ENCODE measurements at regions not wholly inside any gene's neighbourhood (a gene's known extent, or its start where the extent isn't known, plus 50 kb on each side); places are given as distances from the start of the nearest gene placed in this dataset.
"Not testable (repeated sequence)": the region's sequence is repeated elsewhere in the genome, so short reads cannot be mapped to it uniquely, and the experiment has no call there.

DNA sequence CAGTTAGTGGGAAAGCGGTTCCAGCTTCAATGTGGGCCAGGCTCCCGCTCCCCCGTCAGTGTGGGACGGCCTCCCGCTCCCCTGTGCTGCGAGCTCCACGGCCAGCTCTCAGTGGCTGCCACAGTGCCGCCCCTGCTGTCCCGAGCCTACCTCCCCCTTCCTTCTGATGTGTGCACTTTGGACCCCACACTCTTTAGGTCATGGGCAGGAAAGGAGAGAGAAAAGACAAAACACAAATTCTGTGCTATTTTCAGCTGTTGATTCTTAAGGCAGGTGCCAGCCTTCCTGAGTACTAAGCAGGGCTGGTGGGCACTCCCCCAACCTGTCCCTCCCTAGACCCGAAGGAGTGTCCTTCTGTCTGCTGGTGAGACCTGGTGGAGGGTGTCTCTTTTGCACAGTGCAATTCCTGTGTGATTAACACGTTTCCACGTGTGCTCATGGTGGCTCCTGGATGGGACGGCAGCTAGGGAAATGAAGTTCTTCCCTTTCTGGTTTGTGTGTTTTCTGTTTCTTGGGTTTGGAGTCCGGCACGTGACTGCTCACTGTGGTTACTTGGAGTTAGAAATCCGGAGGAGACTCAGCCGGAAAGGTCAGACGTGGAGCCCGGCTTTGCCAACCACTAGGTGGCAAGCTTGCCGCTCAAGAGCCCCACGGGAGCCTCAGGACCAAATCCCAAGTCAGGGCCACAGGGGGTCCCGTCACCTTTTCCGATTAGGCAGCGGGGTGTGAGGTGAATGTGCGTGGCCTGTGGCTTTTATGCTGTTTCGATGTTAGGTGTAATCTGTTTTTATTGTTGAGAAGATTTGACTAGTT lies 130.3 kb downstream of the LAT start:
- TF ChIP-seq POLR2A (IDR thresholded peaks at IDR 0.05), result not testable (repeated sequence)
- TF ChIP-seq, protein P1, sequence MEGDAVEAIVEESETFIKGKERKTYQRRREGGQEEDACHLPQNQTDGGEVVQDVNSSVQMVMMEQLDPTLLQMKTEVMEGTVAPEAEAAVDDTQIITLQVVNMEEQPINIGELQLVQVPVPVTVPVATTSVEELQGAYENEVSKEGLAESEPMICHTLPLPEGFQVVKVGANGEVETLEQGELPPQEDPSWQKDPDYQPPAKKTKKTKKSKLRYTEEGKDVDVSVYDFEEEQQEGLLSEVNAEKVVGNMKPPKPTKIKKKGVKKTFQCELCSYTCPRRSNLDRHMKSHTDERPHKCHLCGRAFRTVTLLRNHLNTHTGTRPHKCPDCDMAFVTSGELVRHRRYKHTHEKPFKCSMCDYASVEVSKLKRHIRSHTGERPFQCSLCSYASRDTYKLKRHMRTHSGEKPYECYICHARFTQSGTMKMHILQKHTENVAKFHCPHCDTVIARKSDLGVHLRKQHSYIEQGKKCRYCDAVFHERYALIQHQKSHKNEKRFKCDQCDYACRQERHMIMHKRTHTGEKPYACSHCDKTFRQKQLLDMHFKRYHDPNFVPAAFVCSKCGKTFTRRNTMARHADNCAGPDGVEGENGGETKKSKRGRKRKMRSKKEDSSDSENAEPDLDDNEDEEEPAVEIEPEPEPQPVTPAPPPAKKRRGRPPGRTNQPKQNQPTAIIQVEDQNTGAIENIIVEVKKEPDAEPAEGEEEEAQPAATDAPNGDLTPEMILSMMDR (IDR thresholded peaks at IDR 0.05), result not testable (repeated sequence)
